Motor neuron (in vitro differentiated cells): ENCODE measurements at regions not wholly inside any gene's neighbourhood (a gene's known extent, or its start where the extent isn't known, plus 50 kb on each side); places are given as distances from the start of the nearest gene placed in this dataset.
"Not testable (repeated sequence)": the region's sequence is repeated elsewhere in the genome, so short reads cannot be mapped to it uniquely, and the experiment has no call there.

Experiments used
- ATAC-seq, 8 experiments: fragments of 200-7000 bp; cut with Tn5 transposase; replicated peaks in 6 of 8; 2 replicates each; pipeline ENCODE4 v1.8.0; 2021; ENCODE audit warnings: mild to moderate bottlenecking in 8 of 8, moderate library complexity in 8 of 8
- H3K27ac ChIP-seq, 2 donors: fragments of 250-450 bp; sonication (Bioruptor Pico); 2 replicates each; pipeline ENCODE4 v1.9.0; 2021; ENCODE audit warnings: antibody characterized with exemption in 2 of 2, mild to moderate bottlenecking in 2 of 2, moderate library complexity in 1 of 2
- H3K4me1 ChIP-seq, 2 donors: fragments of 250-450 bp; sonication (Bioruptor Pico); replicated peaks in 1 of 2; 2 replicates each; pipeline ENCODE4 v1.6.1; 2021; ENCODE audit warnings: antibody characterized with exemption in 2 of 2, mild to moderate bottlenecking in 2 of 2, moderate library complexity in 1 of 2
- H3K4me3 ChIP-seq, 5 donors: fragments of 250-450 bp; sonication (Bioruptor Pico); 2 replicates each; pipeline ENCODE4 v1.9.0; 2021; ENCODE audit warnings: antibody characterized with exemption in 5 of 5, mild to moderate bottlenecking in 5 of 5, moderate library complexity in 4 of 5
- WGBS, 10 experiments: fragments of 450-650 bp; shearing (Covaris generic); methylation state at CpG; one replicate each; pipeline ENCODE4 v1.0.0; 2022; 5-methylcytosine and 5-hydroxymethylcytosine counted together
- in situ Hi-C, 9 experiments: fragments of 400-800 bp; cut with MboI; loops; one replicate each; pipeline ENCODE4 v1.15.0; 2021; ENCODE audit warnings: low sequenced_read_pairs in 9 of 9, low pct_unique_long_range_greater_than_20kb in 2 of 9; ENCODE audit not compliant: unreplicated experiment in 9 of 9

DNA sequence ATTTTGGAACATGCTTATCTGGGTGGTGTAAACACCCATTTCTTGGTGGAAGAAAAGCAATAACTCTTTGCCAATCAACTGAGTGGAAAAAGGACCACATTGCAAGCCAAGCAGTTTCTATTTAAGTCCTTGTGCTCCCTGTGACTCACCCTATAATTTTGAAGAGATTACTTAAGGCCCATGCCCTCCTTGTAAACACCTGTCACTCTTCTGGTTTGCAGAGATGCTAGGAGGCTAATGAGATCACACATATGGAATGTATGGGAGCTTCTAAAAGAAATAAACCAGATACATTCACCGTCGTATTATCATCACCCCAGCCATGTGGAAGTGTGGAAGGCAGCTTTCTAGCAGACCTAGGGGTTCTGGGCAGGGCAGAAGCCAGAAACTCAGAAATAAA is 337.1 kb downstream of the GADD45G start:
- ATAC-seq: peak in 7 of 8 experiments; percentile 43 to 85 (median 76)
- WGBS, 10 experiments: 6 to 86% (median 26%) methylated on average over 2 of the region's 2 CpGs; no CpG with 5 or more reads in 5 of the 10 experiments
- no peak overlapping the region for H3K4me3 ChIP-seq
- in situ Hi-C loops: no loop called here
- no peak overlapping the region for H3K27ac ChIP-seq
- H3K4me1 ChIP-seq: peaks cover 0 to 17% of the 10 kb centered on the region in 2 donors

DNA sequence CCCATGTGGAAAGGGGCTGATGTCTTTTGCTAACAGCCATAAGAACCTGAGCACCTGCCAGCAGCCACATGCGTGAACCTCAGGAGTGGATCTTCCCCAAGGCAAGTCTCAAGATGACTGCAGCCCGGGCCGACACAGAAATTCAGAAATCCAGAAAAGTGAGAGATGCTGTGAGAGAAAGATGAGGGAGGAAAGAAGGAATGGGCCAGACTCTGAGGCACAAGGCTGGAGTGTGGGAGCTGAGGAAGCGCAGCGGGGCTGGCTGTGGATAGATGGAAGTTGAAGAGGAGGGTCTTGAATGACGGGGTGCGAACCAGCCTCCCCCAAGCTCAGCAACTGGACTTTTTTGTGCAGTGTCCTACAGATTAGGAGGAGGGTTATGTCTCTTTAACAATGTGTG is 337.8 kb downstream of the GADD45G start:
- Histone ChIP-seq H3K27ac (no peak overlapping the region), H3K4me1 (peaks cover 0 to 17% of the 10 kb centered on the region in 2 donors), H3K4me3 (no peak overlapping the region)
- 50 to 100% (median 93%) methylated on average over 1 to 7 of the region's 7 CpGs; no CpG with 5 or more reads in 1 of the 10 experiments for WGBS, 10 experiments
- in situ Hi-C loops: no loop called here
- ATAC-seq: no peak

DNA sequence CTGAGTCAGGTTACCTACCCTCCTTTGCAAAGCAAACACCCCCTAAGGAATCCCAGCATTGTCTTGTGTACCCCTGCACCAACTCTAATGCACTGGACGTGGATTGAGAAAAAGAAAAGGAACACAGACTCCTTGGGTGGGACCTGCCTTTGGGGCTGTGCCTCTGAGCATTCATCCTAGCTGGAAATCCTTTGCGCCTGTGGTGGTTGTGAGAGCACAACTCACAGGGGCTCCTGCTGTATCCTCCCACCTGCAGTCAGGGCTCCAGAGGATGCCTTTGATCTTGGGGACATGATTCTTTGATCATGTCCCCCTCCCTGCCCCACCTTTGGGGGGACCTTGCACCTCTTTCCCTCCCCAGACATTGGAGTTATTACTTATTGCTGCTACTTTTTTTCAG is 338.5 kb downstream of the GADD45G start:
- no peak for ATAC-seq
- H3K27ac ChIP-seq: no peak overlapping the region
- in situ Hi-C loops: no loop called here
- H3K4me3 ChIP-seq: no peak overlapping the region
- 40 to 100% (median 100%) methylated on average over 1 of the region's 2 CpGs; no CpG with 5 or more reads in 7 of the 10 experiments for WGBS, 10 experiments
- peaks cover 0 to 17% of the 10 kb centered on the region in 2 donors for H3K4me1 ChIP-seq

DNA sequence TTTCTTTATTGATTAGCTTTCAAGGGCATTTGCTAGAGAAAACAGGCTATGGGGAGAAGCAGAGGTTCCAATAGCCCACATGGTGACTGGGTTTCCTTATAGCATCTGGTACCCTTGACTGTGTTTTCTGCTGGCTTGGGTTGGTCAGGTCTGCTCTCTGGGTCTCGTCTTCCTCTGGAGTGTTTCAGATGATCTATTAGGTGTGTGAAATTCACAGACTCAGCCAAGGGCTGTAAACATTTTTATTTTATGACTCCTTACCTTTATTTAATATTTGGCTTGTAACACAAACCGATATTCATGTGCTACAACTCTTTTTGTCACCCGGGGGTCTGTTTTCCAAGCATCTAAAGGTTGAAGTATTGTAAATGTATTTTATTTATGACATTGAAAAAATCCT is 338.9 kb downstream of the GADD45G start:
- in situ Hi-C loops: no loop called here
- H3K4me1 ChIP-seq: peaks cover 0 to 17% of the 10 kb centered on the region in 2 donors
- 50 to 90% (median 74%) methylated on average over 1 to 3 of the region's 3 CpGs; no CpG with 5 or more reads in 2 of the 10 experiments for WGBS, 10 experiments
- ATAC-seq: peak in 2 of 8 experiments; percentile 31 to 33
- no peak overlapping the region for H3K27ac ChIP-seq
- no peak overlapping the region for H3K4me3 ChIP-seq

DNA sequence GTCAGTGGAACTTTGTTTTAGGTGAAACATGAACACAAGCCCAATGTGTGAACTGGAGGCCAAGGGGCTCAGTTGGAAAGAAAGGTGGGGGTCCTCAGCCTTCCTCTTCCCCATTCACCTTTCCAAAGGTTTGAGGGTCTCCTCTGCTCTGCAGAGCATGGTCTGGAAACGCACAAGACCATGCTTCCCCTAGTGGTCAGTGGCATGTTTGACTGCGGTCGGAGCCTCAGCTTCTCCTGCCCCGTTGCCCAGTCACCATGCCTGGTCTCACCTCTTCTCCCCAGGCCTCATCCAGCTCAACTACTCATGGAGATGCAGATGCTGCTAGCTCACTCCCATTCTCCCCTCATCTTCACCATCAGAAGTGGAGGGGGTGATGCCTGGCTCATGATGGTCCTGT is 340.3 kb downstream of the GADD45G start:
- Histone ChIP-seq H3K27ac (no peak overlapping the region), H3K4me3 (no peak overlapping the region), H3K4me1 (peaks cover 0 to 17% of the 10 kb centered on the region in 2 donors)
- ATAC-seq: no peak
- 65 to 100% (median 85%) methylated on average over 1 to 4 of the region's 4 CpGs; no CpG with 5 or more reads in 7 of the 10 experiments for WGBS, 10 experiments
- in situ Hi-C loops: no loop called here

DNA sequence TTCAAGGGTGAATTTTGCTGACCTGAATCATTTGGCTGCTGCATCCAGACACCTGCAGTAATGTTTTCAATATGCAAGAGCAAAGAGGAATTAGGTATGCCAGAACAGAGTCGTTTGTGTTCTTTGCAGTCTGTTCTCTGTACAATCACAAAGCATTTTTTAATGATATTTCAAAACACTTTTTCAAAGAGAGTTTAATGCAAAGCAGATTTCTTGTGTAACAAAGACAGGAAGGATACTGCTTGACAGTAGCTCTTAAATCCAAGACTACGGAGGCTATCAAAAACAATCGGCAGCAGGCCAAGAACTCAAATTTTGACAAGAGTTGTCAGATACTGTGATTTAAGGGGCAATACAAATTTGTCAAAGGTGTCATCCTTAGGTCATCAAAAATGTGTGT is 341.9 kb downstream of the GADD45G start:
- H3K4me3 ChIP-seq: no peak overlapping the region
- H3K4me1 ChIP-seq: peaks cover 0 to 17% of the 10 kb centered on the region in 2 donors
- WGBS, 10 experiments: 0 to 85% (median 50%) methylated on average over 1 to 3 of the region's 3 CpGs; no CpG with 5 or more reads in 1 of the 10 experiments
- no peak overlapping the region for H3K27ac ChIP-seq
- in situ Hi-C loops: no loop called here
- no peak for ATAC-seq

DNA sequence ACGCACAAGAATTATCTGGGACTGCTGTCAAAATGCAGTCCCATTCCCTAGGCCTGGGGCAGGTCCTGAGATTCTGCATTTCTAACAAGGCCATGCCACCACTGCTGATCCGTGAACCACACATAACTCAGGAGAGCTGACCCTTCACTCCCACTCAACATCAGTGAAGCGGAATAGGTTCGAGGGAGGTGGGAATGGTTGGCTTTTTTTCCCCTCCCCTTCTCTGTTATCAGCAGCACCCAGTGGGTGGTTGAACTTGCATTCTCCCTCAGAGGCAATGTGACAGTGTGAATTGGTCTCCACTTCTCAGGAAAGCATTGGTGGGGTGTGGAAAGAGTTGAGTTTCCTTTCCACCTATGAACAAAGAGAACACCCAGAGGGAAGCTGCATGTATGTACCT is 344.3 kb downstream of the GADD45G start:
- in situ Hi-C loops: no loop called here
- no peak overlapping the region for H3K4me3 ChIP-seq
- ATAC-seq: no peak
- 69 to 100% (median 92%) methylated on average over 1 to 4 of the region's 4 CpGs; no CpG with 5 or more reads in 4 of the 10 experiments for WGBS, 10 experiments
- no peak overlapping the region for H3K27ac ChIP-seq
- peaks cover 0 to 3% of the 10 kb centered on the region in 2 donors for H3K4me1 ChIP-seq

DNA sequence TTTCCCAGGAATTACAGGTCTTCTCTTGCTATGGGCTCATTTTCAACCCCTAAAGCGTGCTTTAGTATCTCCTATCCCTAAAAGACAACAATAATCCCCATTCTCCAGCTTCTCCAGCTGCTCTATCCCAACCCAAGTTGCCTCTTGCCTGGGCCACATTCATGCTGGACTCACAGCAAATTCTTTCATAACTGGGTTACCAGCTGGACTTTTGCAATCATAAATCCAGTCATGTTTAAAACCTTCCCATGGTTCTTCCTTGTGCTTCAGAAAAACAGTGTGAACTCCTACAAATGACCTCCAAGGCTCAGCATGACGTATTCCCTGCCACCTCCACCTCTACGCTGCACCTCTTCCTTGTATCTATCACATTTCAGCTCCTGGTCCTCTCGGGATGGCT is 346.9 kb downstream of the GADD45G start:
- Histone ChIP-seq H3K4me3 (no peak overlapping the region), H3K27ac (no peak overlapping the region), H3K4me1 (no peaks in the 10 kb centered on the region)
- ATAC-seq: no peak
- in situ Hi-C loops: no loop called here
- WGBS, 10 experiments: 41 to 96% (median 76%) methylated on average over 1 to 4 of the region's 4 CpGs; no CpG with 5 or more reads in 3 of the 10 experiments

DNA sequence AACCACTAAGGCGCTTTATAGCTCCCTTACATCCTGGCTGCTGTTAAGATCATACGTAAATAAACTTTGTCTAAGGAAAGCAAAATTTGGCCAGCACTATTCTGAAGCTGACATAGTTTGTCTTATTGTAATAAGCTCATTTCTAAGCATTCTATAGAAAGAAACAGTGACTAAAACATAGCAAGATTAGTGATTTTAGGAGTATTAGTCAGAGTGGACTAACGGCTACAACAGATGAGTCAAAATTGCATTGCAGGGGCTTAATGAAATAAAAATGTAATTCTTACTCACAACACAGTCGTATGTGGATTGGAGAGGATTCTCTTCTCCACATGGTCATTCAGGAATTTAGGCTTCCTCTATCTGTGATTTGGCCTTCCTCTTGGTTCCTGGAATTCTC is 347.6 kb downstream of the GADD45G start:
- peak in 1 of 8 experiments; percentile 75 for ATAC-seq
- no peak overlapping the region for H3K4me3 ChIP-seq
- in situ Hi-C loops: no loop called here
- WGBS, 10 experiments: 41 to 100% (median 85%) methylated on average over 1 to 4 of the region's 4 CpGs; no CpG with 5 or more reads in 1 of the 10 experiments
- H3K27ac ChIP-seq: no peak overlapping the region
- no peaks in the 10 kb centered on the region for H3K4me1 ChIP-seq

DNA sequence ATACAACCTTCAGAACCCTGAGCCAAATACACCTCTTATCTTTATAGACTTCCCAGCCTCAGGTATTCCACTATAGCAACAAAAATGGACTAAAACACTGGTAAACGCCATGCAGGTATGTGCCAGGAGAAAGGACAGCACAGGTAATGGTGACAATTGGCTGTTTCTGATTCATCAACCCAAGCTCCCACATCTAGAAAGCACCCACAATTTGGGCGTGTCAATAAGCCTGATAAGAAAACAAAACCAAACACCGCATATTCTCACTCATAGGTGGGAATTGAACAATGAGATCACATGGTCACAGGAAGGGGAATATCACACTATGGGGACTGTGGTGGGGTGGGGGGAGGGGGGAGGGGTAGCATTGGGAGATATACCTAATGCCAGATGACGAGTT is 348.5 kb downstream of the GADD45G start:
- ATAC-seq, H3K27ac ChIP-seq, H3K4me1 ChIP-seq, H3K4me3 ChIP-seq, in situ Hi-C loops: not testable (repeated sequence)
- WGBS, 10 experiments: 90 to 100% (median 100%) methylated on average over 1 to 2 of the region's 4 CpGs; no CpG with 5 or more reads in 7 of the 10 experiments

DNA sequence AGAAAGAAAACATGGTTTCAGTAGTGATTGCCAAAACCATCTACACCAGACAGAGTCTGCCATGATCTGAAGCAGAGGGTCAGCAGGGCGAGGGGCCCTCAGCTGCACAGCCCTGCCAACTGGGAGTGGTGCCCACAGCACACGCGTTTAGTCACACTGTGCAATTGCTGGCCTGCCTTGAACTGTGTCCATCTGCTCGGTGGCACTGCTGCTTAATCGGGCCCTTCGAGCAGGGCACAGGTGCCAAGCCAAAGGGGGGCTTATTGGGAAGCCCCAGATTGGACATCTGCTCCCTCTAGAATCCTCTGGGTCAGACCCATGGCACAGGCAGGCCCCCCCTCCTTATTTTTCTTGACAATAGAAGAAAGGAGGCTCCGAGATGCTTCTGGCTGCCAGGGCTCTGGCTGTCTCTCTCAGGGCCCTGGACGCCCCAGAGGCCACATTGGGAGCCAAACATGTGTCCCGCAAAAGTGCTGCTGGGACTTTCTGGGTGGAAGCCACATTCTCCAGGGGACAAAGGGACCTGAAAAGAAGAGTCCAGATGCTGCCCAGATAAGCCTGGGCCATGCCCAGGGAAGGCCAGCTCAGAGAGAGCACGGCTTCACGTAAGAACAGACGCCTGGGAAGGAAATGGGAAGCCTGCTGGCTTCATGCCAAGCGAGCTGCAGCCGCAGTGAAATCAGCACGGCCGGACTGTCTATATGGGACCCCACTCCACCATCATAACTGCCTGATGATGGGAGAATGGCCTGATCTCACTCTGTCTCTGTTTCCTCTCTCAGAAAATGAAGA is 349.2 kb downstream of the GADD45G start:
- no peaks in the 10 kb centered on the region for H3K4me1 ChIP-seq
- peak in 1 of 8 experiments; percentile 19 for ATAC-seq
- in situ Hi-C loops: no loop called here
- H3K4me3 ChIP-seq: no peak overlapping the region
- 0 to 87% (median 65%) methylated on average over 2 to 8 of the region's 16 CpGs; no CpG with 5 or more reads in 4 of the 10 experiments for WGBS, 10 experiments
- no peak overlapping the region for H3K27ac ChIP-seq

DNA sequence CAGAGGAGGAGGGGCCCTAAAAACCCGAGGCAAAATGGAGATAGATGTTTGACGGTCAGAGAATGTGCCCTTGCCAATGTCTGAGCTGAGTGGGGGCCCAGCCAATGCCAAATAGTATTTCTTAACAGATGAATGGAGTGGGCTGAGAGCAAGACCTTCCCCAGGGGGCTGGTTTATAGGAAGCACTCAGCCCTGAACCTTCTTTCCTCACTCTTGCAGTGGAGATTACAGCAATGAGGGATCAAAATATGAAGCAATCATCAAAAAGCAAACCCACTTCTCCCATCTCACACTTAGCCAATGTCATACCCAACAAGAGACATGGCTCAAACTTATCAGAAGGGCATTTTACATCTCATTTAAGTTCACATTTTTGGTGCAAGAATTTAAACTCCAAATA is 350.3 kb downstream of the GADD45G start:
- no peak overlapping the region for H3K4me3 ChIP-seq
- ATAC-seq: no peak
- 29 to 86% (median 50%) methylated on average over 1 to 2 of the region's 2 CpGs; no CpG with 5 or more reads in 5 of the 10 experiments for WGBS, 10 experiments
- no peaks in the 10 kb centered on the region for H3K4me1 ChIP-seq
- in situ Hi-C loops: no loop called here
- no peak overlapping the region for H3K27ac ChIP-seq

DNA sequence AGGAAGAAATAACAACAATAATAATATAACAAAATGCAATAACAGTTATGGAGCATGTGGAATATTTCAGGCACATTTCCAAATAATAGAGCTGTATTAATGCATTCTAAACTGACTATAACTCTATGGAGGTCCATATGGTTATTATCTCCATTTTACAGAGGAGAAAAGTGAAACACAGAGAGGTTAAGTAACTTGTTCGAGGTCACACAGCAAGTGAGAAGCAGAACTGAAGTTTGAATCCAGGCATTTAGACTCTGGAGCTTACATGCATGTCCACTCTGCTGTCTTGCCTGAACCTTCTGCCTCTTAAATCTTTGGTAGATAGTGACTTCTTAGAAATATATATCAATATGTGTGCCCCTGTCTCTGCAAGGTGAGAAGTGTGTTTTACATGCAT is 350.8 kb downstream of the GADD45G start:
- in situ Hi-C loops: no loop called here
- ATAC-seq: no peak
- H3K4me1 ChIP-seq: no peaks in the 10 kb centered on the region
- WGBS, 10 experiments: 8 to 100% (median 57%) methylated on average over 1 of the region's 1 CpG; no CpG with 5 or more reads in 3 of the 10 experiments
- no peak overlapping the region for H3K27ac ChIP-seq
- H3K4me3 ChIP-seq: no peak overlapping the region
